Muscle of leg (tissue), 3 donors: ENCODE measurements at regions not wholly inside any gene's neighbourhood (a gene's known extent, or its start where the extent isn't known, plus 50 kb on each side); places are given as distances from the start of the nearest gene placed in this dataset.
"Not testable (repeated sequence)": the region's sequence is repeated elsewhere in the genome, so short reads cannot be mapped to it uniquely, and the experiment has no call there.

Experiments
- DNase-seq: peaks from one replicate; pipeline ENCODE4 v3.0.0; 2013
- H3K27ac ChIP-seq: one replicate; pipeline ENCODE4 v1.5.1; 2013; ENCODE audit warnings: mild to moderate bottlenecking, low read length, control low read depth
- H3K27me3 ChIP-seq: one replicate; pipeline ENCODE4 v1.6.1; 2013; ENCODE audit warnings: low read length; ENCODE audit not compliant: control insufficient read depth, insufficient read depth
- H3K36me3 ChIP-seq: one replicate; pipeline ENCODE4 v1.6.1; 2013; ENCODE audit warnings: low read length; ENCODE audit not compliant: control insufficient read depth, insufficient read depth
- H3K4me1 ChIP-seq: one replicate; pipeline ENCODE4 v1.6.1; 2013; ENCODE audit warnings: low read length; ENCODE audit not compliant: control insufficient read depth, insufficient read depth
- H3K4me3 ChIP-seq: one replicate; pipeline ENCODE4 v1.5.1; 2013; ENCODE audit warnings: low read length, control low read depth
- H3K9me3 ChIP-seq: replicated peaks from 2 replicates; pipeline ENCODE4 v1.6.1; 2013; ENCODE audit warnings: low read depth, low read length; ENCODE audit not compliant: control insufficient read depth
- WGBS: methylation state at CpG from one replicate; pipeline ENCODE4 v1.1.5; 2013; ENCODE audit warnings: missing lambda C conversion rate; ENCODE audit not compliant: insufficient coverage; 5-methylcytosine and 5-hydroxymethylcytosine counted together

DNA sequence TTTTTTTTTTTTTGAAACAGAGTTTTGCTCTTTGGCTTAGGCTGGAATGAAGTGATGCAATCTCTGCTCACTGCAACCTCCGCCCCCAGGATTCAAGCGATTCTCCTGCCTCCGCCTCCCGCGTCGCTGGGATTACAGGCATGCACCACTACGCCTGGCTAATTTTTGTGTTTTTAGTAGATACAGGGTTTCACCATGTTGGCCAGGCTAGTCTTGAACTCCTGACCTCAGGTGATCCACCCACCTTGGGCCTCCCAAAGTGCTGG lies 148.3 kb upstream of the ADAMTSL1 start:
- DNase-seq, H3K36me3 ChIP-seq, H3K4me1 ChIP-seq, H3K27me3 ChIP-seq, H3K9me3 ChIP-seq, H3K27ac ChIP-seq, H3K4me3 ChIP-seq: not testable (repeated sequence)
- no CpG with 5 or more reads among the region's 7 CpGs for WGBS

- no peaks in the 10 kb centered on the region for H3K27me3 ChIP-seq
- WGBS = no CpG with 5 or more reads among the region's 3 CpGs
- DNase-seq = no peak
- H3K36me3 ChIP-seq = no peaks in the 10 kb centered on the region
- H3K27ac ChIP-seq = no peak overlapping the region
- no peak overlapping the region for H3K4me3 ChIP-seq
- H3K4me1 ChIP-seq = no peaks in the 10 kb centered on the region
- no peaks in the 10 kb centered on the region for H3K9me3 ChIP-seq
These were observed 146.8 kb upstream of the ADAMTSL1 start for GRCh38 chr9:18327121-18327520.

DNA sequence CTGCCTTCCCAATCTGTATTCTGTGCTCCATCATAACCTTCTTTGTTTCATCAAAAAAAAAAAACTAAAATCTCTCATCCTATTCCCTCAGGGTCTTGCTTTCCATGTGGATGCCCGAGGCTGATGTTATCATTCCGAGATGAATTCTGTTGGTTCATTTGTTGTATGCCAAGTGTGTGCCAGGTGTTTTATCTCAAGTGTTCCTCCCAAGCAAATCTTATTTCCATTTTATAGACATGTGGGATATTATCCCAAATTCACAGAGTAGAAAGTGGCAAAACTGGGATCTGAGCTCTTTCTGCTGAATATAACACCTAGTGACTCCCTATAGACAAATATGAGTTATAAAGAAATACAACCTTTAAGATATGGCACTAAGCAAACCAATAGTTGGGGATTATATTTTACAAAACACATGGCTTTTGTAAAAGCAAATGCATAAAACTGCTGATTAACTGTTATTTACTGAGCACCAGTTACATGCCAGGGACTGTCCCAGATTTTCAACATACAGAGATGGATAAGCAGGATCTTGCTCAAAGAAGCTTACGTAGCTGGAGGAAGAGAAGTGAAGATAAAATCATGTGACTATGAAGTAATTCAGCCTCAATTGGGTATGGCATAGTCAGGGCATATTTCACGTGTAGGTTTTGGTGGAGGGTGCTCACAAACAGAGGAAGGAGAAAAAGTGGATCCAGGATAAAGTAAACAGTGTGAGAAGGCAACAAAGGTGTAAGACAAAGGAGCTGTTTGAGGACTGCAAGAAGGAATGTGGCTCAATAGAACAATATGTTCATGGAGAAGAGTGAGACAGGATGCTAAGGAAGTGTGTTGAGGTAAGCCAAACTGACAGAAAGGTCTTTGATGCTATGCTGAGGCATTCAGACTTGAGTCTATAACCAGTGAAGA lies 143.3 kb upstream of the ADAMTSL1 start:
- H3K4me3 ChIP-seq = no peak overlapping the region
- no peaks in the 10 kb centered on the region for H3K4me1 ChIP-seq
- no peaks in the 10 kb centered on the region for H3K27me3 ChIP-seq
- H3K36me3 ChIP-seq = no peaks in the 10 kb centered on the region
- DNase-seq = no peak
- WGBS = 89% methylated on average over 1 of the region's 4 CpGs
- no peak overlapping the region for H3K27ac ChIP-seq
- no peaks in the 10 kb centered on the region for H3K9me3 ChIP-seq

- H3K4me3 ChIP-seq = no peak overlapping the region
- DNase-seq = no peak
- H3K4me1 ChIP-seq = no peaks in the 10 kb centered on the region
- no peak overlapping the region for H3K27ac ChIP-seq
- no peaks in the 10 kb centered on the region for H3K36me3 ChIP-seq
- no peaks in the 10 kb centered on the region for H3K9me3 ChIP-seq
- no peaks in the 10 kb centered on the region for H3K27me3 ChIP-seq
These were observed 142.7 kb upstream of the ADAMTSL1 start for GRCh38 chr9:18331310-18331684.

GRCh38 chr9:18331808-18332209 lies 142.1 kb upstream of the ADAMTSL1 start:
- H3K27me3 ChIP-seq = no peaks in the 10 kb centered on the region
- 20% methylated on average over 1 of the region's 1 CpG for WGBS
- peak; percentile 53 for DNase-seq

GRCh38 chr9:18333157-18333556 lies 140.8 kb upstream of the ADAMTSL1 start:
- no peak for DNase-seq
- no peaks in the 10 kb centered on the region for H3K36me3 ChIP-seq
- H3K27me3 ChIP-seq = no peaks in the 10 kb centered on the region
- no peak overlapping the region for H3K4me3 ChIP-seq
- H3K4me1 ChIP-seq = no peaks in the 10 kb centered on the region
- no peaks in the 10 kb centered on the region for H3K9me3 ChIP-seq
- no peak overlapping the region for H3K27ac ChIP-seq
- WGBS = no CpG with 5 or more reads among the region's 2 CpGs

More at GRCh38 chr9:18331808-18332209, 142.1 kb upstream of the ADAMTSL1 start:
- no peak overlapping the region for H3K27ac ChIP-seq
- no peaks in the 10 kb centered on the region for H3K36me3 ChIP-seq
- H3K9me3 ChIP-seq = no peaks in the 10 kb centered on the region
- no peaks in the 10 kb centered on the region for H3K4me1 ChIP-seq
- H3K4me3 ChIP-seq = no peak overlapping the region

DNA sequence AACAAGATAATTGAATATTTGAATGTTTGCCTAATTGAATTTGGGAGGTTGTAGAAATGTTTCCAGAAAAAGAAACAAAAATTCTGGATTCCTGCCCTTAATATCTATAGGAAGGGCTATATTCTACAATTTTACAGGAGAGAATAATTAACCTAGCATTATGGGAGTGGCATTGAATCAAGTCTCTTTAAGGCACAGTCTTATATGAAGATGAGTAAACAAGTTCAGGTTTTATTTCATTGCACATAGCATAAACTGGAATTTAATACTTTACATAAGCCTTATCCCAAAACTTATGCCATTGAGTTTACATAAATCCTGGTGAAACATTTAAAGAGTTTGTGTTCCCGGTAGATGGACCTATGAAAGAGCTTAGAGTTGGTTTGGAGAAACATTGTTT lies 138.1 kb upstream of the ADAMTSL1 start:
- no peaks in the 10 kb centered on the region for H3K9me3 ChIP-seq
- no peaks in the 10 kb centered on the region for H3K4me1 ChIP-seq
- no peak overlapping the region for H3K27ac ChIP-seq
- no peak overlapping the region for H3K4me3 ChIP-seq
- no peaks in the 10 kb centered on the region for H3K27me3 ChIP-seq
- H3K36me3 ChIP-seq = no peaks in the 10 kb centered on the region
- DNase-seq = no peak
- no CpG with 5 or more reads among the region's 1 CpG for WGBS

DNA sequence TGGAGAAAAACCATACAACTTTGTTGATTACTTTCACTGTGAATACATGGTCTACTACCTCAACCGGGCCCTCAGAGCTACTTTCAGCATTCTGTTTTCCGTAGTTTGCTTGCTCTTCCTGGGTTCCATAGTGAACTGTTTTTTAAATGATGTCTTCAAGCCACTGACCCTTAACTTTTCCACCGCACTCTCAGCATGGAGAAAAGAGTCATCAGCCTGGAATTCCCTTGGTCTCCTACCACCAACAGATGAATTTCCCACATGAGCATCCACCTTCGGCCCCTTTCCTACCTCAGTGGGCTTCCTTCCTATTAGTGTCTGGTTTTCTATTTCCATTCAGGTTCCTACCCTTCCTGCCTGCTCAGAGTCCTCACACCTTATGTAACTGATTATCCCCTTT lies 135.9 kb upstream of the ADAMTSL1 start:
- Histone ChIP-seq H3K4me1 (no peaks in the 10 kb centered on the region), H3K4me3 (no peak overlapping the region), H3K27me3 (no peaks in the 10 kb centered on the region), H3K36me3 (no peaks in the 10 kb centered on the region), H3K27ac (no peak overlapping the region), H3K9me3 (no peaks in the 10 kb centered on the region)
- DNase-seq = no peak
- WGBS = 86% methylated on average over 4 of the region's 4 CpGs

GRCh38 chr9:18343784-18344183 lies 130.2 kb upstream of the ADAMTSL1 start:
- no peak for DNase-seq
- Histone ChIP-seq H3K4me1 (no peaks in the 10 kb centered on the region), H3K9me3 (no peaks in the 10 kb centered on the region), H3K27ac (no peak overlapping the region), H3K27me3 (no peaks in the 10 kb centered on the region), H3K36me3 (no peaks in the 10 kb centered on the region), H3K4me3 (no peak overlapping the region)
- no CpG with 5 or more reads among the region's 2 CpGs for WGBS

- DNase-seq = no peak
- no peak overlapping the region for H3K27ac ChIP-seq
- no peak overlapping the region for H3K4me3 ChIP-seq
- no peaks in the 10 kb centered on the region for H3K4me1 ChIP-seq
- WGBS = 75% methylated on average over 1 of the region's 3 CpGs
- no peaks in the 10 kb centered on the region for H3K27me3 ChIP-seq
- no peaks in the 10 kb centered on the region for H3K36me3 ChIP-seq
- H3K9me3 ChIP-seq = no peaks in the 10 kb centered on the region
These were observed 127.2 kb upstream of the ADAMTSL1 start for GRCh38 chr9:18346745-18347144.
